Stimulated activated naive CD8-positive, alpha-beta T cell treated with anti-CD3 and anti-CD28 coated beads, Interleukin-15, amount 100 ng/mL, for 72 hours (primary cell): ENCODE measurements at regions not wholly inside any gene's neighbourhood (a gene's known extent, or its start where the extent isn't known, plus 50 kb on each side); places are given as distances from the start of the nearest gene placed in this dataset.
"Not testable (repeated sequence)": the region's sequence is repeated elsewhere in the genome, so short reads cannot be mapped to it uniquely, and the experiment has no call there.

Source experiments
- ATAC-seq: fragments of 150-1000 bp; cut with Tn5 transposase; 2 replicates; pipeline ENCODE4 v1.10.0; 2021; ENCODE audit warnings: mild to moderate bottlenecking, moderate library complexity
- DNase-seq, 2 donors: peaks; one replicate each; pipeline ENCODE4 v3.0.0; 2021 to 2022
- H3K27ac Mint-ChIP-seq, 2 donors: one replicate each; pipeline ENCODE4 v1.8.0; 2022; ENCODE audit warnings: mild to moderate bottlenecking in 2 of 2, mixed read lengths in 2 of 2, moderate library complexity in 2 of 2
- H3K27me3 Mint-ChIP-seq: one replicate; pipeline ENCODE4 v1.8.0; 2022; ENCODE audit warnings: mixed read lengths
- H3K4me1 Mint-ChIP-seq: one replicate; pipeline ENCODE4 v1.8.0; 2022; ENCODE audit warnings: mild to moderate bottlenecking, mixed read lengths
- H3K4me3 Mint-ChIP-seq, 2 donors: one replicate each; pipeline ENCODE4 v1.8.0; 2022; ENCODE audit warnings: mild to moderate bottlenecking in 2 of 2, mixed read lengths in 2 of 2, moderate library complexity in 1 of 2
- H3K9me3 Mint-ChIP-seq, 2 donors: one replicate each; pipeline ENCODE4 v1.8.0; 2022; ENCODE audit warnings: mixed read lengths in 2 of 2

- Mint-ChIP-seq H3K9me3 (no peaks in the 10 kb centered on the region), H3K27ac (no peak overlapping the region), H3K4me1 (peaks cover 11% of the 10 kb centered on the region), H3K4me3 (no peak overlapping the region), H3K27me3 (peaks cover 53% of the 10 kb centered on the region)
- ATAC-seq (no peak), DNase-seq (no peak)
Measured at GRCh38 chr5:71809446-71809845, 90.4 kb downstream of the CARTPT start.

DNA sequence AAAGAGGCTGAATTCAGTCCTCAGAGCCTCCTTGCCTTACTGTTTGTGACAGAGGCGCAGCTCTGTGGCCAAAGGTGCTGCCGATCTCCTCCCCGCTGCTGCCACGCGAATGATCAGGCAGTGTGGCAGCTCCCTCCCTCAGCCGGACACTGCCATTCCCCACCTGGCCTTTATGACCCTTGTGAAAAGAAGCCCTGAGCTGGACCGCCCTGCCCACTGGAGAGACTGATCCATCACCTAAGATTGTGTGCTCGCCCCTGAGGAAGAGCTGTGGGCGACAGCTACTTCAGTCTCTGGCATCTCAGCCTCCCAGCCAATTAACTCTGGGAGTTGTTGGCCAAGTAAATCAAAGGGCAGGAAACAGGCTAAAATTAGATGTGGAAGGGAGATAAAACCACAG, 90.9 kb downstream of the CARTPT start:
- Mint-ChIP-seq H3K27ac (peak overlapping the region in 1 of 2 donors; percentile 34), H3K4me1 (peaks cover 11% of the 10 kb centered on the region), H3K9me3 (no peaks in the 10 kb centered on the region), H3K27me3 (peaks cover 47% of the 10 kb centered on the region), H3K4me3 (no peak overlapping the region)
- ATAC-seq (no peak), DNase-seq (no peak)

DNA sequence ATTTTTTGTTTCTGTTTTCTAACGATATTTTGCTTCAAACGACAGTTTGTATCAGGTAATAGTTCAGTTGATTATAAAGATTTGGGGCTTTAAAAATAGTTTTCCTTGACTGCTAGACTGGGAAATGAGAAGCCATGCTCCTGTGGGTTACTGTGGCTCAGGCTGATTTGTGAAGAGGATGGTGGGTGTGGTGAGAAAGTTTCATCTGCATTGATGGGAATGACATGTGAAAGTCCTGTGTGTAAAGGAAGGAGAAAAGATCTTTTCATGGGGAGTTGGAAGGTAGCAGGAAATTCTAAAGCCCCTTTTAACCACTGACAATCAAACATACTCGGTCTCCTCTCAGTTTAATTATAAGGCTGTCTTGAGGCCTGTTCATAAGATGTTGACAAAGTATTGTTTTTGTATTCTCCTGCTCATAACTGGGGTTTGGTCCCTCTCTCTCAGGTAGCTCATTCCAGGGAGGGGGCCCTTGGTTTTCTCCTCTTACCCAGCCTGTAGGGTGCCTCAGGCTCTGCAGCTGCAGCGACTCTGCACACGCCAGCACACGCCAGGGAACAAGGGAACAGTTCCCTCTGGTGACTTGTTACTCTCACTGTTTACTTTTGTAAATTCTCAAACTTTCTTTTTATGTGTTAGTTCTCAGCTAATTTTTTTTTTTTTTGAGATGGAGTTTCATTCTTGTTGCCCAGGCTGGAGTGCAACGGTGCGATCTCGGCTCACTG, 91.6 kb downstream of the CARTPT start:
- Mint-ChIP-seq H3K4me3 (no peak overlapping the region), H3K27me3 (peaks cover 42% of the 10 kb centered on the region), H3K4me1 (peaks cover 11% of the 10 kb centered on the region), H3K27ac (no peak overlapping the region), H3K9me3 (no peaks in the 10 kb centered on the region)
- DNase-seq (no peak), ATAC-seq (no peak)

- Mint-ChIP-seq H3K9me3 (no peaks in the 10 kb centered on the region), H3K27ac (no peak overlapping the region), H3K4me3 (no peak overlapping the region), H3K27me3 (peaks cover 30% of the 10 kb centered on the region), H3K4me1 (peaks cover 11% of the 10 kb centered on the region)
- DNase-seq (no peak), ATAC-seq (no peak)
Measured at GRCh38 chr5:71811779-71812178, 92.7 kb downstream of the CARTPT start.

DNA sequence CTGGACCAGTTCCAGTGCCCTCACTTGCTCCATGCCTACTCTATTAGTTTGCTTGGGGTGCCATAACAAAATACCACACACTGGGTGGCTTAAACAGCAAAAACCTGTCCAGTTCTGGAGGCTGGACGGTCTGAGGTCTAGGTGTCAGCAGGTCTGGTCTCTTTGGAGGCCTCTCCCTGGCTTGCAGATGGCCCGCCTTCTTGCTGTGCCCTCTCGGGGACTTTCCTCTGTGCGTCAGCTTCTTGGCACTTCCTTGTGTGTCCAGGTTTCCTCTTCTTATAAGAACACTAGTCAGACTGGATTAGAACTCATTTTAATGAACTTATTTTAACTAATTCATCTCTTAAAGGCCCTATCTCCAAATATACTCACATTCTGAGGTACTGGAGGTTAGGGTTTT, 97.2 kb downstream of the CARTPT start:
- no peak overlapping the region for H3K27ac Mint-ChIP-seq
- peaks cover 7% of the 10 kb centered on the region in 2 donors for H3K9me3 Mint-ChIP-seq
- H3K4me3 Mint-ChIP-seq = no peak overlapping the region
- H3K27me3 Mint-ChIP-seq = peaks cover 15% of the 10 kb centered on the region
- H3K4me1 Mint-ChIP-seq = no peaks in the 10 kb centered on the region
- DNase-seq (no peak), ATAC-seq (no peak)

DNA sequence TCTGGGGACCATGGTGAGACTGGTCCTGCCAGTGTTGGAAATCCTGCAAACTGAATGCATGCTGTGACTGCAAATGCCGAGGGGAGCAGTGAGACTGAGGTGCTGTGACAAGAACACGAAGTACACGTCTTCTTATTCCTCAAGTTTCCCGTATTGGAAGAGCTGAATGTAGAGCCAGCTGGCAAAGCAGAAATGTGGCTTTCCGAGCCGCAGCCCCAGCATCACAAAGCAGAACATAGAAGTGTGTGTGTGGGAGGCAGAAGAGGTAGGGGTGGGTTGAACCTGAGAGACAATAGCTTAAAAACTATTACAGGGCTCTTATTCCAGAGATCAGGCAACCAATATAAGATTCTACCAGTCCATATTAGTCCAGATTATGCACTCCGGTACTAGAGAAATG, 98.8 kb downstream of the CARTPT start:
- peaks cover 13% of the 10 kb centered on the region for H3K27me3 Mint-ChIP-seq
- no peak overlapping the region for H3K27ac Mint-ChIP-seq
- no peak overlapping the region for H3K4me3 Mint-ChIP-seq
- H3K4me1 Mint-ChIP-seq = no peaks in the 10 kb centered on the region
- no peak for DNase-seq
- no peak for ATAC-seq
- peaks cover 18 to 20% of the 10 kb centered on the region in 2 donors for H3K9me3 Mint-ChIP-seq

DNA sequence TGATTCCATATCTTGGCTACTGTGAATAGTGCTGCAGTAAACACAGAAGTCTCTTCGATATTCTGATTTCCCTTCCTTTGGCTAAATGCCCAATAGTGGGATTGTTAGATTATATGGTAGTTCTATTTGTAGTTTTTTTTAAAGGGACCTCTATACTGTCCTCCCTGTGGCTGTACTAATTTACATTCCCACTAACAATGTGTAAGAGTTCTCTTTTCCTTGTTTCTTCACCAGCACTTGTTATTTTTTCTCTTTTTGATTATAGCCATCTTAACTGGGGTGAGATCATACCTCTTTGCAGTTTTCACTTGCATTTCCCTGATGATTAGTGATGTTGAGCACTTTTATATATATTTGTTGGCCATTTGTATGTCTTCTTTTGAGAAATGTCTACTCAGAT, 102.0 kb downstream of the CARTPT start:
- Mint-ChIP-seq H3K27ac (no peak overlapping the region), H3K9me3 (peaks cover 28 to 37% of the 10 kb centered on the region in 2 donors), H3K4me1 (no peaks in the 10 kb centered on the region), H3K27me3 (peaks cover 13% of the 10 kb centered on the region), H3K4me3 (no peak overlapping the region)
- DNase-seq (no peak), ATAC-seq (no peak)

DNA sequence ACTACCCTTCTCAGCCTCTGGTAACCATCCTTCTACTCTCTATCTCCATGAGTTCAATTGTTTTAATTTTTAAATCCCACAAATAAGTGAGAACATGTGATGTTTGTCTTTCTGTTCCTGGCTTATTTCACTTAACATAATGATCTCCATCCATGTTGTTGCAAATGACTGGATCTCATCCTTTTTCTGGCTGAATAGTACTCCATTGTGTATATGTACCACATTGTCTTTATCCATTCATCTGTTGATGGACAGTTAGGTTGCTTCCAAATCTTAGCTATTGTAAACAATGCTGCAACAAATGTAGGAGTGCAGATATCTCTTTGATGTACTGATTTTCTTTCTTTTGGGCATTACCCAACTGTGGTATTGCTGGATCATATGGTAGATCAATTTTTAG, 103.0 kb downstream of the CARTPT start:
- H3K4me3 Mint-ChIP-seq, ATAC-seq, H3K27ac Mint-ChIP-seq, H3K4me1 Mint-ChIP-seq, DNase-seq: not testable (repeated sequence)
- Mint-ChIP-seq H3K9me3 (peaks cover 38 to 47% of the 10 kb centered on the region in 2 donors), H3K27me3 (peaks cover 12% of the 10 kb centered on the region)

DNA sequence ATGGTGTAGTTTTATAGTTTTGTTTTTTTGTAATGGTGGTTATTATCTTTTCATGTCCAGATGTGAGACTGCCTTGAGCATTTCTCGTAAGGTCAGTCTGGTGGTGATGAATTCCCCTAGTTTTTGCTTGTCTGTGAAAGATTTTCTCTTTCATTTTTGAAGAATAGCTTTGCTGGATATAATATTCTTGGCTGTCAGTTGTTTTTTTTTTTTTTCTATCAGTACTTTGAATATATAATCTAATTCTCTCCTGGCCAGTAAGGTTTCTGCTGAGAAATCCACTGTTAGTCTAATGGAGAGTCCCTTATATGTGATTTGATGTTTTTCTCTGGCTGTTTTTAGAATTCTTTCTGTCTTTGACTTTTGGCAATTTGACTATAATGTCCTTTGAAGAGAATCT, 106.9 kb downstream of the CARTPT start:
- DNase-seq (no peak), ATAC-seq (no peak)
- H3K27me3 Mint-ChIP-seq = no peaks in the 10 kb centered on the region
- H3K9me3 Mint-ChIP-seq = peaks cover 43 to 62% of the 10 kb centered on the region in 2 donors
- H3K4me1 Mint-ChIP-seq = no peaks in the 10 kb centered on the region
- H3K27ac Mint-ChIP-seq = no peak overlapping the region
- H3K4me3 Mint-ChIP-seq = no peak overlapping the region

- Mint-ChIP-seq H3K27ac (no peak overlapping the region), H3K4me3 (no peak overlapping the region), H3K9me3 (peaks cover 28 to 46% of the 10 kb centered on the region in 2 donors), H3K4me1 (no peaks in the 10 kb centered on the region), H3K27me3 (no peaks in the 10 kb centered on the region)
- ATAC-seq = no peak
- DNase-seq = no peak
Measured at GRCh38 chr5:71828291-71829040, 109.4 kb downstream of the CARTPT start.

DNA sequence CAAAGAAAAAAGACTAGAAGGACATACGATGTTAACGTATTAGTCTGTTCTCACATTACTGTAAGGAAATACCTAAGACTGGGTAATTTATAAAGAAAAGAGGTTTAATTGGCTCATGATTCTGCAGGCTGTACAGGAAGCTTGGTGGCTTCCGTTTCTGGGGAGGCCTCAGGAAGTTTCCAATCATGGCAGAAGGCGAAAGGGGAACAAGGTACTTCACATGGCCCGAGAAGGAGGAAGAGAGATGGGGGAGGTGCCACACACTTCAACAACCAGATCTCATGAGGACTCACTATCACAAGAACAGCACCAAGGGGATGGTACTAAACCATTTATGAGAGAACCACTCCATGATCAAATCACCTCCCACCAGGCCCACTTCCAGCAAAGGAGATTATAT, 110.1 kb downstream of the CARTPT start:
- H3K27ac Mint-ChIP-seq = no peak overlapping the region
- DNase-seq = no peak

GRCh38 chr5:71830681-71831539, 111.8 kb downstream of the CARTPT start:
- no peak for ATAC-seq
- Mint-ChIP-seq H3K27ac (no peak overlapping the region), H3K4me3 (no peak overlapping the region), H3K4me1 (no peaks in the 10 kb centered on the region), H3K27me3 (no peaks in the 10 kb centered on the region), H3K9me3 (peaks cover 19 to 30% of the 10 kb centered on the region in 2 donors)
- no peak for DNase-seq

More for the DNA sequence above, 110.1 kb downstream of the CARTPT start:
- H3K27me3 Mint-ChIP-seq = no peaks in the 10 kb centered on the region
- H3K9me3 Mint-ChIP-seq = peaks cover 25 to 42% of the 10 kb centered on the region in 2 donors
- H3K4me1 Mint-ChIP-seq = no peaks in the 10 kb centered on the region
- no peak for ATAC-seq
- no peak overlapping the region for H3K4me3 Mint-ChIP-seq

- Mint-ChIP-seq H3K4me1 (no peaks in the 10 kb centered on the region), H3K9me3 (peaks cover 7 to 9% of the 10 kb centered on the region in 2 donors), H3K27ac (no peak overlapping the region), H3K4me3 (no peak overlapping the region), H3K27me3 (no peaks in the 10 kb centered on the region)
- no peak for DNase-seq
- ATAC-seq = no peak
Measured at GRCh38 chr5:71832812-71833715, 114.0 kb downstream of the CARTPT start.

DNA sequence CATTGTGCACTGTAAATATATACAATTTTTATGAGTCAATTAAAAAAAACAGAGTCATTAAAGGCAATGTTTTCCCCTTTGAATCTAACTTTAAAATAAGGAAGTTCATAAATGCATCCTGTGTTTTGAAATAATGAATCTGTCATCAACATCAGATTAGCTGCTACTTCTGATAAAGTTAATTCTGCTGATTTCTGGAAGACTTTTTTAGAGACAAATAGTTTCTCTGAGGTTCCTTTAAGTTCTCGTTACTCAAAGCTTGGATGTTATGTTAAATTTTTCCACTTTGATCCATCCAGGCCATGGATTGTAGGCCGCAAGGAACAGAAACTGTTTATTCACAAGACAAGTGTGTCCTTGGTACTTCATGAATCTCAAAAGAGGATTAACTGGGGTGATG, 115.5 kb downstream of the CARTPT start:
- Mint-ChIP-seq H3K4me3 (no peak overlapping the region), H3K9me3 (peaks cover under 1% of the 10 kb centered on the region in 2 donors), H3K27ac (no peak overlapping the region), H3K27me3 (no peaks in the 10 kb centered on the region), H3K4me1 (no peaks in the 10 kb centered on the region)
- ATAC-seq = no peak
- DNase-seq = no peak

DNA sequence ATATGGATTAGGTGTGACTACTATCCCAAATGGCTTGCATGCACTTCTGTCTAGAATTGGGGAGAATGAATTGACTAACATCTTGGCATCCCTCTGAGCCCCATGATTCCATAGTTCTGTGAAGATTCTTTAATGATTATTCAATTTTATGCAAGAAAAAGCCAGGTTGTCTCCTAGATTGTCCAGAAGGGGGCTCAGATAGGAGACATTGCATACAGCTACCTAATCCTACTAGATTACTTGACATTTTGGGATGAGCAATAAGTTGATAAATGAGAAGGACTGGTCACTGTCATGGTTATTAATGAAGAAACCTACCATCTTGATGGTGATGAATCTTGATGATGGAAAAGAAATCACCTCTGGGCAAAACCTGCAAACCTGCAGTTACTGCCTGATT, 117.0 kb downstream of the CARTPT start:
- no peaks in the 10 kb centered on the region for H3K27me3 Mint-ChIP-seq
- H3K4me1 Mint-ChIP-seq = no peaks in the 10 kb centered on the region
- no peak overlapping the region for H3K27ac Mint-ChIP-seq
- ATAC-seq = no peak
- no peaks in the 10 kb centered on the region for H3K9me3 Mint-ChIP-seq
- DNase-seq = no peak
- no peak overlapping the region for H3K4me3 Mint-ChIP-seq
